GM12878 (cell line): ENCODE measurements at regions not wholly inside any gene's neighbourhood (a gene's known extent, or its start where the extent isn't known, plus 50 kb on each side); places are given as distances from the start of the nearest gene placed in this dataset.

Experiments used
- ATAC-seq: fragments of 200-7000 bp; cut with Tn5 transposase; 3 replicates; pipeline ENCODE4 v1.9.1; 2020; ENCODE audit warnings: mild to moderate bottlenecking, moderate library complexity
- BruUV-seq: library from RNA; stranded (reverse); fragments of 400-500 nt; replicated peaks from 2 replicates; lab custom pipeline; 2021; lab: Mats Ljungman, UMichigan
- CTCF ChIA-PET: fragments of 300-600 bp; sonication (Branson Sonifier 250); formaldehyde crosslinking; extraction: SDS; loops from one replicate; lab custom pipeline; 2021; ENCODE audit warnings: inconsistent platforms; lab: Yijun Ruan, JAX
- POLR2A ChIA-PET: fragments of 350-600 bp; formaldehyde crosslinking; extraction: SDS; loops from one replicate; lab custom pipeline; 2021; ENCODE audit warnings: inconsistent platforms; lab: Charles Lee
- RAD21 ChIA-PET: fragments of 300-600 bp; sonication (Branson Sonifier 250); formaldehyde crosslinking; loops from one replicate; lab custom pipeline; 2023; ENCODE audit warnings: antibody characterized with exemption; ENCODE audit not compliant: unreplicated experiment; lab: Charles Lee
- SMC1A ChIA-PET: fragments of 300-600 bp; sonication (Branson Sonifier 250); formaldehyde crosslinking; loops from one replicate; lab custom pipeline; 2023; ENCODE audit not compliant: unreplicated experiment, uncharacterized antibody; lab: Charles Lee
- DNase-seq: peaks from one replicate; pipeline ENCODE4 v3.0.0-alpha.2; 2011; ENCODE audit warnings: low read depth, low spot score
- FAIRE-seq: peaks from 3 replicates; lab custom pipeline; 2011; peaks lifted over from hg19 to GRCh38; lab: Jason Lieb, UNC
- H2AFZ ChIP-seq: 2 replicates; pipeline ENCODE4 v1.6.0; 2011; ENCODE audit warnings: low read depth, low read length, control low read depth; ENCODE audit not compliant: control insufficient read depth
- H3K27ac ChIP-seq: 2 replicates; pipeline ENCODE4 v1.5.1; 2011; ENCODE audit warnings: control low read depth; ENCODE audit not compliant: control insufficient read depth, insufficient read depth
- H3K27me3 ChIP-seq, 2 experiments: replicated peaks in 1 of 2; 2 replicates each; pipeline versions ENCODE4 v1.6.0 to v1.6.1; 2011; ENCODE audit warnings: low read length in 1 of 2; ENCODE audit not compliant: control insufficient read depth in 2 of 2, insufficient read depth in 2 of 2
- H3K36me3 ChIP-seq, 2 experiments: 2 replicates each; pipeline ENCODE4 v1.5.1; 2011; ENCODE audit warnings: low read length in 1 of 2; ENCODE audit not compliant: control insufficient read depth in 2 of 2, insufficient read depth in 2 of 2
- H3K4me1 ChIP-seq: 2 replicates; pipeline ENCODE4 v1.6.1; 2011; ENCODE audit warnings: mild to moderate bottlenecking, low read length, moderate library complexity, mixed read lengths; ENCODE audit not compliant: control insufficient read depth, insufficient read depth
- H3K4me2 ChIP-seq: 2 replicates; pipeline ENCODE4 v1.6.0; 2011; ENCODE audit warnings: control low read depth; ENCODE audit not compliant: control insufficient read depth, insufficient read depth
- H3K4me3 ChIP-seq: fragments of 200-600 bp; sonication (generic); 2 replicates; pipeline ENCODE4 v1.5.1; 2016
- H3K79me2 ChIP-seq: 2 replicates; pipeline ENCODE4 v1.6.0; 2011; ENCODE audit warnings: low read length; ENCODE audit not compliant: control insufficient read depth, insufficient read depth
- H3K9ac ChIP-seq: 2 replicates; pipeline ENCODE4 v1.8.0; 2011; ENCODE audit warnings: low read length, control low read depth, mixed read lengths; ENCODE audit not compliant: control insufficient read depth, insufficient read depth
- H3K9me3 ChIP-seq: replicated peaks from 3 replicates; pipeline ENCODE4 v1.5.1; 2011; ENCODE audit warnings: mild to moderate bottlenecking, low read length; ENCODE audit not compliant: control insufficient read depth, insufficient read depth
- H4K20me1 ChIP-seq: 2 replicates; pipeline ENCODE4 v1.6.0; 2011; ENCODE audit not compliant: control insufficient read depth, insufficient read depth
- BCL11A ChIP-seq: IDR thresholded peaks from 2 replicates; pipeline ENCODE4 v1.6.1; 2011; ENCODE audit warnings: low read depth, low read length
- CEBPB ChIP-seq, 2 experiments: fragments of 150-350 bp in 1 of 2; IDR thresholded peaks; 2 replicates each; pipeline ENCODE4 v1.6.1; 2012 to 2014; ENCODE audit warnings: low read depth in 2 of 2, low read length in 2 of 2, borderline replicate concordance in 1 of 2, inconsistent platforms in 1 of 2
- JUNB ChIP-seq: IDR thresholded peaks from 2 replicates; pipeline ENCODE4 v1.6.1; 2016; ENCODE audit warnings: antibody characterized with exemption, mild to moderate bottlenecking
- NR2F1 ChIP-seq: fragments of 450-650 bp; conservative IDR thresholded peaks from 2 replicates; pipeline ENCODE4 v1.6.1; 2017; ENCODE audit warnings: mild to moderate bottlenecking
- POLR2AphosphoS2 ChIP-seq: IDR thresholded peaks from 2 replicates; pipeline ENCODE4 v1.6.1; 2011; ENCODE audit warnings: low read depth, mild to moderate bottlenecking, low read length, improper control_type of control experiment, moderate library complexity
- SP1 ChIP-seq: IDR thresholded peaks from one replicate; pipeline ENCODE4 v1.6.1; 2011; ENCODE audit warnings: low read depth, low read length
- ZBTB40 ChIP-seq: fragments of 450-650 bp; IDR thresholded peaks from 2 replicates; pipeline ENCODE4 v1.6.1; 2016; ENCODE audit warnings: mild to moderate bottlenecking, moderate library complexity, borderline replicate concordance
- WGBS: methylation state at CpG from one replicate; pipeline ENCODE4 v1.1.6; 2016; ENCODE audit warnings: low lambda C conversion rate; ENCODE audit not compliant: insufficient replicate concordance, insufficient coverage; ENCODE audit errors: missing lambda C conversion rate; 5-methylcytosine and 5-hydroxymethylcytosine counted together
- in situ Hi-C: fragments of 300-500 bp; cut with MboI; formaldehyde crosslinking; loops from 9 replicates; pipeline ENCODE4 v1.14.3; 2018; ENCODE audit warnings: mixed read lengths
- intact Hi-C: fragments of 100-400 bp; cut with micrococcal nuclease; formaldehyde crosslinking; loops from one replicate; pipeline ENCODE4 v1.14.2; 2022; ENCODE audit not compliant: unreplicated experiment

- TF ChIP-seq NR2F1 (no peak), SP1 (no peak)
- TF ChIP-seq, all 136 proteins: peak for 0
These were observed 526.9 kb upstream of the SGCG start (continued) for GRCh38 chr13:22653866-22654265.

DNA sequence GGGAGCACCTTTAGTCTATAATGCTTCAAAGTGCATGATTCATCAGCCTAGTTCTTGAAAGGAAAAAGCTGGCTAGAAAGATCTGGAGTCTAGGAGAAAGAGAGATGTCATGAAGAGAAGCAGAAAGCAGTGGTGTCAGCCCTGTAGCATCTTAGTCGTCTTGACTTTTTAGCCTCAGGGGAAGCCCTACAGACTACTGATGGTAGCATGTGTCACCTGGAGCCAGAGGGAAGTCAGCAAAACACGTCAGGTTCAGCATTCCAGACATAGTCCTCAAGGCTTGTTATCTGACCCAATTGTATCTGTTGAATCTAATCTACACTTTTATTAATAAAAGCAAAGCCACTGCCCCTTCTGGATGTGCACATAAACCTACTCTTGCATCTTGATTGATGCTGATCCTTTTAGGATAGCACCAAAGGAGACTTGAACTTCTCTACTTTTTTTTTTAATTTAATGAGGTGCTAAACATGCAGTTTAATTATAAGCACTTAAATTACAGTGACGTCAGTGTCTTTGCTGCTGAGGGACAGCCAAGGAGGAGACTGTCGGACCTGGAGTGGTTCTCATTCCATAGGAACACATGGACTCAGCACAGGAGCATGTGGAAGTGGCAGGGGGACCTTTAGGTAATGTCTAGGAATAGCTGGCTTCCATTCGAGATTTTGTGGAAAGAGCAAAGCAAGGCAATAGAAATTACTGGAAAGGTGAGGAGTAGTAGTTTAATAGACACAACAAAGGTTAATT lies 525.5 kb upstream of the SGCG start:
- H4K20me1 ChIP-seq, result no peaks in the 10 kb centered on the region
- H3K27me3 ChIP-seq, result no peaks in the 10 kb centered on the region
- ChIA-PET SMC1A (interaction anchor here (1.7 kb wide), 1 partner anchor 13 kb away, joined by 4 read pairs; no protein-coding TSS in a partner anchor), POLR2A (no interaction called here), RAD21 (no interaction called here), CTCF (no interaction called here)
- no peak overlapping the region for H3K4me3 ChIP-seq
- no peaks in the 10 kb centered on the region for H3K79me2 ChIP-seq
- FAIRE-seq, result no peak
- no peak overlapping the region for H3K9ac ChIP-seq
- in situ Hi-C loops (no loop called here), intact Hi-C loops (no loop called here)
- no peaks in the 10 kb centered on the region for H3K36me3 ChIP-seq
- no peaks in the 10 kb centered on the region for H3K4me1 ChIP-seq
- TF ChIP-seq CEBPB (IDR thresholded peaks at IDR 0.05; ENCODE audit: borderline replicate concordance in 1 of 2, low read depth in 2 of 2, low read length in 2 of 2) (no peak), BCL11A (no peak), JUNB (no peak), POLR2AphosphoS2 (no peak), ZBTB40 (no peak)
- no peak overlapping the region for H3K4me2 ChIP-seq
- no peak for ATAC-seq
- H2AFZ ChIP-seq, result no peak overlapping the region
- BruUV-seq, result no TSS peak
- H3K27ac ChIP-seq, result no peak overlapping the region
- WGBS, result 30% methylated on average over 5 of the region's 5 CpGs
- no peaks in the 10 kb centered on the region for H3K9me3 ChIP-seq
- no peak for DNase-seq
